Stomach (tissue), 8 donors: ENCODE measurements at regions not wholly inside any gene's neighbourhood (a gene's known extent, or its start where the extent isn't known, plus 50 kb on each side); places are given as distances from the start of the nearest gene placed in this dataset.

Source experiments
- DNase-seq, 2 donors: peaks; one replicate each; pipeline versions ENCODE4 v3.0.0 to v3.0.0-alpha.2; 2013 to 2019
- H3K27ac ChIP-seq, 5 donors: fragments of 200-600 bp in 4 of 5; sonication (generic) in 4 of 5; one replicate each; pipeline ENCODE4 v1.5.1; 2013 to 2019; ENCODE audit warnings: mild to moderate bottlenecking in 1 of 5, moderate library complexity in 1 of 5
- H3K27me3 ChIP-seq, 3 donors: fragments of 200-600 bp; sonication (generic); one replicate each; pipeline ENCODE4 v1.5.1; 2017 to 2019; ENCODE audit warnings: mixed run types in 1 of 3
- H3K36me3 ChIP-seq, 4 donors: fragments of 200-600 bp; sonication (generic); 1 replicate in 3 of 4; 2 replicates in 1 of 4; pipeline ENCODE4 v1.5.1; 2016 to 2019
- H3K4me1 ChIP-seq, 4 donors: fragments of 200-600 bp; sonication (generic); one replicate each; pipeline ENCODE4 v1.5.1; 2016 to 2019
- H3K4me3 ChIP-seq, 4 donors: fragments of 200-600 bp; sonication (generic) in 3 of 4; one replicate each; pipeline ENCODE4 v1.5.1; 2016 to 2019; ENCODE audit warnings: mild to moderate bottlenecking in 1 of 4
- H3K9me3 ChIP-seq, 4 donors: fragments of 200-600 bp; sonication (generic); one replicate each; pipeline ENCODE4 v1.5.1; 2016 to 2019
- EP300 ChIP-seq: sonication (generic); formaldehyde crosslinking; IDR thresholded peaks from one replicate; pipeline ENCODE4 v1.6.1; 2017; ENCODE audit warnings: antibody characterized with exemption
- POLR2A ChIP-seq, 4 donors: fragments of 450-650 bp; IDR thresholded peaks; one replicate each; pipeline ENCODE4 v1.6.1; 2016; ENCODE audit warnings: antibody characterized with exemption in 4 of 4, control low read depth in 2 of 4, mild to moderate bottlenecking in 1 of 4, moderate library complexity in 1 of 4
- POLR2AphosphoS5 ChIP-seq, 3 donors: sonication (generic); formaldehyde crosslinking; IDR thresholded peaks; one replicate each; pipeline ENCODE4 v1.6.1; 2016; ENCODE audit warnings: antibody characterized with exemption in 3 of 3
- WGBS, 5 donors: extraction: QIAGEN DNeasy Blood & Tissue Kit in 3 of 5; methylation state at CpG; one replicate each; pipeline versions ENCODE4 v1.1.5 to v1.1.7; 2013 to 2018; 5-methylcytosine and 5-hydroxymethylcytosine counted together
- intact Hi-C: fragments of 100-400 bp; cut with DNase I; formaldehyde crosslinking; loops from one replicate; pipeline ENCODE4 v1.15.1; 2023; ENCODE audit warnings: low total_unique reads
- TF ChIP-seq, protein P1 (sequence below), 7 experiments: fragments of 450-650 bp in 4 of 7; fragments of 200-600 bp in 3 of 7; sonication (generic) in 3 of 7; IDR thresholded peaks; one replicate each; pipeline ENCODE4 v1.5.1; 2016 to 2019; ENCODE audit warnings: antibody characterized with exemption in 7 of 7, control low read depth in 2 of 7, mild to moderate bottlenecking in 1 of 7
- donor health status: healthy with polysubstance abuse.
- donor health status: Bipolar disorder and iron deficiency.
- donor health status: healthy.

GRCh38 chr13:74045583-74045982 lies 88.6 kb downstream of the KLF12 start:
- H3K9me3 ChIP-seq: no peaks in the 10 kb centered on the region
- intact Hi-C loops: no loop called here
- 94 to 98% (median 97%) methylated on average over 6 of the region's 6 CpGs for WGBS, 5 donors

GRCh38 chr13:74043237-74043636 lies 91.0 kb downstream of the KLF12 start:
- DNase-seq: no peak
- Histone ChIP-seq H3K27me3 (no peaks in the 10 kb centered on the region), H3K27ac (no peak overlapping the region), H3K4me1 (peaks cover 0 to 32% (median 15%) of the 10 kb centered on the region in 4 donors), H3K36me3 (no peaks in the 10 kb centered on the region), H3K4me3 (no peak overlapping the region), H3K9me3 (no peaks in the 10 kb centered on the region)
- intact Hi-C loops: no loop called here
- WGBS, 5 donors: 77 to 91% (median 78%) methylated on average over 5 of the region's 5 CpGs
- TF ChIP-seq POLR2A (IDR thresholded peaks at IDR 0.05) (no peak), POLR2AphosphoS5 (IDR thresholded peaks at IDR 0.05) (no peak), EP300 (no peak)
- TF ChIP-seq, protein P1, sequence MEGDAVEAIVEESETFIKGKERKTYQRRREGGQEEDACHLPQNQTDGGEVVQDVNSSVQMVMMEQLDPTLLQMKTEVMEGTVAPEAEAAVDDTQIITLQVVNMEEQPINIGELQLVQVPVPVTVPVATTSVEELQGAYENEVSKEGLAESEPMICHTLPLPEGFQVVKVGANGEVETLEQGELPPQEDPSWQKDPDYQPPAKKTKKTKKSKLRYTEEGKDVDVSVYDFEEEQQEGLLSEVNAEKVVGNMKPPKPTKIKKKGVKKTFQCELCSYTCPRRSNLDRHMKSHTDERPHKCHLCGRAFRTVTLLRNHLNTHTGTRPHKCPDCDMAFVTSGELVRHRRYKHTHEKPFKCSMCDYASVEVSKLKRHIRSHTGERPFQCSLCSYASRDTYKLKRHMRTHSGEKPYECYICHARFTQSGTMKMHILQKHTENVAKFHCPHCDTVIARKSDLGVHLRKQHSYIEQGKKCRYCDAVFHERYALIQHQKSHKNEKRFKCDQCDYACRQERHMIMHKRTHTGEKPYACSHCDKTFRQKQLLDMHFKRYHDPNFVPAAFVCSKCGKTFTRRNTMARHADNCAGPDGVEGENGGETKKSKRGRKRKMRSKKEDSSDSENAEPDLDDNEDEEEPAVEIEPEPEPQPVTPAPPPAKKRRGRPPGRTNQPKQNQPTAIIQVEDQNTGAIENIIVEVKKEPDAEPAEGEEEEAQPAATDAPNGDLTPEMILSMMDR (IDR thresholded peaks at IDR 0.05): no peak

More at GRCh38 chr13:74045583-74045982, 88.6 kb downstream of the KLF12 start:
- TF ChIP-seq, protein P1 (IDR thresholded peaks at IDR 0.05): no peak
- TF ChIP-seq POLR2A (IDR thresholded peaks at IDR 0.05) (no peak), EP300 (no peak), POLR2AphosphoS5 (IDR thresholded peaks at IDR 0.05) (no peak)
- H3K27ac ChIP-seq: no peak overlapping the region
- H3K27me3 ChIP-seq: no peaks in the 10 kb centered on the region
- H3K36me3 ChIP-seq: no peaks in the 10 kb centered on the region
- DNase-seq: no peak
- peaks cover 0 to 31% (median 14%) of the 10 kb centered on the region in 4 donors for H3K4me1 ChIP-seq
- no peak overlapping the region for H3K4me3 ChIP-seq

DNA sequence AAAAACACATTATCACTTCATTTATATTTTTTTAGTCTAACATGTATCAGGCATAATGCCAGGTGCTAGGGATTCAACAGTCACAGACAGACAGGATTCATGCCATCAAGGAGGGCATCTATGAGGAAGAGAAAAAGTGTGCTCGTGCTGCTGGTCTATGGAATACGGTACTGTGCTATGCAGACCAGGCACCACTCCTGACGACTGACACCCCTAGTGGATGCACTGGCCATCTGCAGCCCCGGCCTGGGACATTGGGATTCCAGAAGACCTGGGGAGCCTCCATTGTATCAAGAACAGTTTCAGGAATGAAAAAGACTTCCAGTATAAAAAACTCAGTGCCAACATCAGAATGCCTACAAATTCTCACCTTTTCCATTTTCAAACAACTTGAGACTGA lies 94.0 kb downstream of the KLF12 start:
- 75 to 87% (median 77%) methylated on average over 4 of the region's 4 CpGs for WGBS, 5 donors
- Histone ChIP-seq H3K4me3 (no peak overlapping the region), H3K9me3 (no peaks in the 10 kb centered on the region), H3K36me3 (no peaks in the 10 kb centered on the region), H3K27ac (no peak overlapping the region), H3K27me3 (no peaks in the 10 kb centered on the region), H3K4me1 (peaks cover 0 to 30% (median 6%) of the 10 kb centered on the region in 4 donors)
- intact Hi-C loops: no loop called here
- peak; percentile 36 to 53 for DNase-seq
- TF ChIP-seq POLR2AphosphoS5 (IDR thresholded peaks at IDR 0.05): no peak
- TF ChIP-seq, protein P1 (IDR thresholded peaks at IDR 0.05): peak in 3 of 7 experiments; percentile 27 to 37 (median 34)
- no peak for TF ChIP-seq POLR2A (IDR thresholded peaks at IDR 0.05)

GRCh38 chr13:74039667-74040066 lies 94.5 kb downstream of the KLF12 start:
- Histone ChIP-seq H3K4me1 (peaks cover 0 to 30% (median 6%) of the 10 kb centered on the region in 4 donors), H3K36me3 (no peaks in the 10 kb centered on the region), H3K9me3 (no peaks in the 10 kb centered on the region), H3K27me3 (no peaks in the 10 kb centered on the region), H3K27ac (no peak overlapping the region), H3K4me3 (no peak overlapping the region)
- no peak for TF ChIP-seq EP300
- TF ChIP-seq, protein P1 (IDR thresholded peaks at IDR 0.05): no peak
- no peak for TF ChIP-seq POLR2A (IDR thresholded peaks at IDR 0.05)
- TF ChIP-seq POLR2AphosphoS5 (IDR thresholded peaks at IDR 0.05): no peak
- intact Hi-C loops: no loop called here
- no peak for DNase-seq
- WGBS, 5 donors: 96 to 99% (median 97%) methylated on average over 3 of the region's 3 CpGs
